Parathyroid adenoma (tissue), 2 donors: ENCODE measurements at regions not wholly inside any gene's neighbourhood (a gene's known extent, or its start where the extent isn't known, plus 50 kb on each side); places are given as distances from the start of the nearest gene placed in this dataset.

ENCODE experiments used
- H2AFZ ChIP-seq: fragments of 300-600 bp; sonication (generic); one replicate; pipeline ENCODE4 v1.7.0; 2017; ENCODE audit warnings: antibody characterized with exemption, mild to moderate bottlenecking
- H3K27ac ChIP-seq: fragments of 300-600 bp; sonication (generic); one replicate; pipeline ENCODE4 v1.7.0; 2017
- H3K27me3 ChIP-seq: fragments of 300-600 bp; sonication (generic); one replicate; pipeline ENCODE4 v1.7.0; 2017; ENCODE audit warnings: low read length; ENCODE audit not compliant: control insufficient read depth, insufficient read depth
- H3K36me3 ChIP-seq: fragments of 300-600 bp; sonication (generic); one replicate; pipeline ENCODE4 v1.7.0; 2017; ENCODE audit warnings: low read length; ENCODE audit not compliant: control insufficient read depth, insufficient read depth
- H3K4me1 ChIP-seq: fragments of 300-600 bp; sonication (generic); one replicate; pipeline ENCODE4 v1.7.0; 2017; ENCODE audit warnings: control low read depth
- H3K4me2 ChIP-seq: fragments of 300-600 bp; sonication (generic); one replicate; pipeline ENCODE4 v1.7.0; 2017; ENCODE audit warnings: low read length
- H3K4me3 ChIP-seq: fragments of 300-600 bp; sonication (generic); one replicate; pipeline ENCODE4 v1.7.0; 2017; ENCODE audit warnings: low read depth, low read length
- H3K79me2 ChIP-seq: fragments of 300-600 bp; sonication (generic); one replicate; pipeline ENCODE4 v1.7.0; 2017; ENCODE audit warnings: control low read depth
- H3K9ac ChIP-seq: fragments of 300-600 bp; sonication (generic); one replicate; pipeline ENCODE4 v1.7.0; 2017; ENCODE audit warnings: mild to moderate bottlenecking
- H3K9me3 ChIP-seq: fragments of 300-600 bp; sonication (generic); one replicate; pipeline ENCODE4 v1.7.0; 2017; ENCODE audit warnings: low read length; ENCODE audit not compliant: control insufficient read depth
- CTCF ChIP-seq: fragments of 300-600 bp; sonication (generic); IDR thresholded peaks from one replicate; pipeline ENCODE4 v1.7.0; 2017; ENCODE audit warnings: antibody characterized with exemption, mild to moderate bottlenecking
- donor health status: primary hyperparathyroidism.

DNA sequence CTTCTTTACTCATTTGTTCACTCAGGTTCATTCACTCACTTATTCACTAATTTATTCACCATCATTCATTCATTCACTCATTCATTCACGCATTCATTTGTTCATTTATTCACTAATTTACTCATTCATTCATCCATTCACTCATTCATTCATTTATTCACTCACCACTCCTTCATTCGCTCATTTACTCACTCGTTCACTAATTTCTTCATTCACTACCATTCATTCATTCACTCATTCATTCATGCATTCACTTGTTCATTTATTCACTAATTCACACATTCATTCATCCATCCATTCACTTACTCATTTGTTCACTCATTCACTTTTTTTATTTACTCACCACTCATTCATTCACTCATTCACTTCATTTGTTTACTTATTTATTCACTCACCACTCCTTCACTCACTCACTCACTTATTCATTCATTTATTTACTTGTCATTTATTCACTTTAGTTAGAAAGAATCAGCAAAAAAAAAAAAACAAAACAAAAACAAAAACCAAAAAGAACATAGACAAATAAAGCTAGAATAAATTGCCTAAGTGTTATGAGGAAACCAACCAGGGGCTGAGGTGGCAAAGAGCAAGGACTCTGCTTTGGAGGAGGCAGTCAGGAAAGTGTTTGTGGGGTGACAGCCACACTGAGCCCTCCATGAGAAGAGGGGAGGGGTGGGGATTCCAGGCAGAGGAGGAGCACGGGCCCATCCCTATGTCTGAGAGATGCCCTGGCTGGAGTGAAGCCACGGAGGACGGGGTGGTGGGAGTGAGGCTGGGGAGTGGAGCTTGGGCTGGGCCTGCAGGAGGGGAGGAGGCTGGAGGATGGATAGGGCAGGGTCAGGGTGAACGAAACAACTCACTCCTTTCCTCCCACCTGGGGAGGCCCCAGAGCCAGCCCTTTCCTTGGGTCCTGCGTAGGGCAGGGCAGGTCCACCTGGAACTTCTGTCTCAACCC, 129.2 kb upstream of the WNT4 start:
- H3K9ac ChIP-seq: no peak overlapping the region
- no peak for TF ChIP-seq CTCF
- H3K36me3 ChIP-seq: no peaks in the 10 kb centered on the region
- H2AFZ ChIP-seq: no peak overlapping the region
- H3K79me2 ChIP-seq: no peaks in the 10 kb centered on the region
- H3K27me3 ChIP-seq: no peaks in the 10 kb centered on the region
- no peaks in the 10 kb centered on the region for H3K9me3 ChIP-seq
- H3K27ac ChIP-seq: no peak overlapping the region
- no peaks in the 10 kb centered on the region for H3K4me1 ChIP-seq
- H3K4me3 ChIP-seq: no peak overlapping the region
- no peak overlapping the region for H3K4me2 ChIP-seq

DNA sequence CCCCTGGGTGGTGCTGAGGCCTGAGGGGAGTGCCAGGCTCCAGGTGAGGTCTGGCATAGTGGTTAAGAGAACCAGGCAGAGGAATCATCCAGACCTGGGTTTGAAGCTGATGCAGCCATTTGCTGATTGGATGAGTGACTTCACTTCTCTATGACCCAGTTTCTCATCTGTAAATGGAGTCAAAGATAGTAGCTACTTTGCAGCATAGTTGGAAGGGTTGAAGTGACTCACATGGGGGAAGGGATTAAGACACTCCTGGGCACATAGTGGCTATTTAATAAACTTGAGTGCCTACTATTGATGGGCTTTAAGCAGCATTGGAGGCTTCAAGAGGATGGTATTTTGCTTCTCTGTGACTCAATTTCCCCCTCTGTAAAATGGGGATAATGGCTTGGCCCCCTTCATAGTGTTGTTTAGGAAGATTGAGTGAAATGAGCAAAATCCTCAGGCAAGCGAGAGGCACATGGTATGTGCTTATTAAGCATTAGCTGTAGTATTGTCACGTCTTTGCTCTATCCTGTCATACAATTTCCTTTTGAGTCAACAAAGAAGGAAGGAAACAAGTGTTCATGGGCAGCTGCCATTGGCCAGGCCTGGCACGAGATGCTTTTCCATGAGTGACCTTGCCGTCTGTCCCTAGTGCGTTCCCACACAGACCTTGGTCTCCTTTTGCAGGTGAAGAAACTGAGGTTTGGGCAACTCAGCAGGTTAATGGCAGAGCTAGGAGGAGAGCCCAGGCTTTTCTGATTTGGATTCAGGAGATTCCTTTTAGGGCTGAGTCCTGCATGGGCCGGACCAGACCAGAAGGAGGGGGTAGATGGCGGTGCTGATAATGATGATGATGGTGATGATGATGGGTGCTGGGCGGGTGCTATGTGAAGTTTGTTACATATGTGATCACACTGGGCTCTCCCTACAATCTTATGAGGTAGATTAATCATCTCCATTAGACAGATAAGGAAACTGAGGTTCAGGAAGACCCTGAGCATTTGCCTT, 131.1 kb upstream of the WNT4 start:
- H3K4me3 ChIP-seq: no peak overlapping the region
- no peak for TF ChIP-seq CTCF

DNA sequence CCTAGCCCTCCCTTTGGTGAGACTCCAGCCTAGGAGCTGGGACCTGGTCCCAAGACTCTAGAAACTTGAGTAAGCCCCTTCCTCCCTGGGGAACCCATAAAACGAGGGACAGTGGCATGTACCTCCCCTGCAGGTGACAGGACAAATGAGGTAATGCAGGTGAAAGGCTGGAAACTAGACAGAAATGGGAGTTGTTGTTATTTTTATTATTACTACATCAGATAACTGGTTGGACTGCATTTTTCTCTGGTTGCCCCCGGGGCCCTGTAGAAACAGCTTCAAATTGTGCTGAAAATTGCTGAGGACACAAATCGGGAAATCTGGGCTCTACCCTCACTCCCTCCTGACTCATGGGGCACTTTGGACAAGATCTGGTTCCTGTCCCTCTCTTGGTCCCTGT, 132.3 kb upstream of the WNT4 start:
- no peaks in the 10 kb centered on the region for H3K4me1 ChIP-seq
- H3K9me3 ChIP-seq: no peaks in the 10 kb centered on the region
- TF ChIP-seq CTCF: no peak
- H3K9ac ChIP-seq: no peak overlapping the region
- H3K4me3 ChIP-seq: no peak overlapping the region
- no peak overlapping the region for H2AFZ ChIP-seq
- no peaks in the 10 kb centered on the region for H3K27me3 ChIP-seq
- no peak overlapping the region for H3K27ac ChIP-seq
- no peaks in the 10 kb centered on the region for H3K36me3 ChIP-seq
- no peaks in the 10 kb centered on the region for H3K79me2 ChIP-seq
- no peak overlapping the region for H3K4me2 ChIP-seq

More for the DNA sequence above, 131.1 kb upstream of the WNT4 start:
- H3K9me3 ChIP-seq: no peaks in the 10 kb centered on the region
- no peaks in the 10 kb centered on the region for H3K79me2 ChIP-seq
- H3K4me1 ChIP-seq: no peaks in the 10 kb centered on the region
- H3K27me3 ChIP-seq: no peaks in the 10 kb centered on the region
- no peak overlapping the region for H2AFZ ChIP-seq
- no peak overlapping the region for H3K4me2 ChIP-seq
- no peak overlapping the region for H3K9ac ChIP-seq
- H3K27ac ChIP-seq: no peak overlapping the region
- H3K36me3 ChIP-seq: no peaks in the 10 kb centered on the region

GRCh38 chr1:22275626-22276395, 132.9 kb upstream of the WNT4 start:
- TF ChIP-seq CTCF: peak; percentile 71
- Histone ChIP-seq H3K4me1 (no peaks in the 10 kb centered on the region), H3K27ac (no peak overlapping the region), H3K36me3 (no peaks in the 10 kb centered on the region), H3K9ac (no peak overlapping the region), H3K4me3 (no peak overlapping the region), H3K27me3 (no peaks in the 10 kb centered on the region), H3K9me3 (no peaks in the 10 kb centered on the region), H2AFZ (no peak overlapping the region), H3K4me2 (no peak overlapping the region), H3K79me2 (no peaks in the 10 kb centered on the region)
